Heart left ventricle (tissue), 13 donors: ENCODE measurements at regions not wholly inside any gene's neighbourhood (a gene's known extent, or its start where the extent isn't known, plus 50 kb on each side); places are given as distances from the start of the nearest gene placed in this dataset.
"Not testable (repeated sequence)": the region's sequence is repeated elsewhere in the genome, so short reads cannot be mapped to it uniquely, and the experiment has no call there.

Experiments
- POLR2A ChIP-seq, 2 donors: fragments of 450-650 bp; IDR thresholded peaks; one replicate each; pipeline ENCODE4 v1.6.1; 2017; ENCODE audit warnings: antibody characterized with exemption in 2 of 2, mild to moderate bottlenecking in 2 of 2, moderate library complexity in 2 of 2
- TF ChIP-seq, protein P1 (sequence below), 12 donors: fragments of 200-600 bp; sonication (generic) in 4 of 12; IDR thresholded peaks; one replicate each; pipeline versions ENCODE4 v1.5.0 to v1.8.0; 2018 to 2022; ENCODE audit warnings: antibody characterized with exemption in 12 of 12, mild to moderate bottlenecking in 5 of 12
- donor health status: ischemic (EF 13 %, LVEDD 7.1; RV severe dilation, severe dysfunction).
- donor health status: DM: no; HTN: yes; CAD: no.
- donor health status: DM: no; HTN: no; CAD: no.
- donor health status: ischemic (EF 25% LVEDD 6.9; RV normal size, moderate dysfunction).
- donor health status: ischemic (EF 25% LVEDD 5.7; RV mildly dilated, moderate dysfunction).
- donor health status: ischemic (EF 35%, LVEDD 5.7; RV mildly dilated, moderate dysfunction).
- donor health status: nonischemic (EF 11% LVEDD 7.7; RV severe dilation, severe dysfunction).
- donor health status: DM: yes; HTN: yes; CAD: no.
- donor health status: PGD.
- donor health status: ischemic (EF 29% LVEDD 5.4; RV normal size, mild dysfunction).
- donor health status: nonischemic (EF 23%, LVEDD 6.1; RV moderate dilation, normal function).

- TF ChIP-seq, protein P1, sequence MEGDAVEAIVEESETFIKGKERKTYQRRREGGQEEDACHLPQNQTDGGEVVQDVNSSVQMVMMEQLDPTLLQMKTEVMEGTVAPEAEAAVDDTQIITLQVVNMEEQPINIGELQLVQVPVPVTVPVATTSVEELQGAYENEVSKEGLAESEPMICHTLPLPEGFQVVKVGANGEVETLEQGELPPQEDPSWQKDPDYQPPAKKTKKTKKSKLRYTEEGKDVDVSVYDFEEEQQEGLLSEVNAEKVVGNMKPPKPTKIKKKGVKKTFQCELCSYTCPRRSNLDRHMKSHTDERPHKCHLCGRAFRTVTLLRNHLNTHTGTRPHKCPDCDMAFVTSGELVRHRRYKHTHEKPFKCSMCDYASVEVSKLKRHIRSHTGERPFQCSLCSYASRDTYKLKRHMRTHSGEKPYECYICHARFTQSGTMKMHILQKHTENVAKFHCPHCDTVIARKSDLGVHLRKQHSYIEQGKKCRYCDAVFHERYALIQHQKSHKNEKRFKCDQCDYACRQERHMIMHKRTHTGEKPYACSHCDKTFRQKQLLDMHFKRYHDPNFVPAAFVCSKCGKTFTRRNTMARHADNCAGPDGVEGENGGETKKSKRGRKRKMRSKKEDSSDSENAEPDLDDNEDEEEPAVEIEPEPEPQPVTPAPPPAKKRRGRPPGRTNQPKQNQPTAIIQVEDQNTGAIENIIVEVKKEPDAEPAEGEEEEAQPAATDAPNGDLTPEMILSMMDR (IDR thresholded peaks at IDR 0.05), result not testable (repeated sequence)
- not testable (repeated sequence) for TF ChIP-seq POLR2A (IDR thresholded peaks at IDR 0.05)
Measured at GRCh38 chr9:110096674-110097073, 111.3 kb downstream of the C9orf152 start.
